Lung (tissue), 11 donors: ENCODE measurements at regions not wholly inside any gene's neighbourhood (a gene's known extent, or its start where the extent isn't known, plus 50 kb on each side); places are given as distances from the start of the nearest gene placed in this dataset.

ENCODE experiments used
- ATAC-seq: fragments of 200-7000 bp; cut with Tn5 transposase; one replicate; pipeline ENCODE4 v1.9.1; 2020; ENCODE audit warnings: moderate number of reproducible peaks; ENCODE audit not compliant: insufficient read depth, low FRiP score
- DNase-seq, 3 donors: peaks; one replicate each; pipeline ENCODE4 v3.0.0-alpha.2; 2013 to 2017
- H3K27ac ChIP-seq, 2 donors: one replicate each; pipeline ENCODE4 v1.5.1; 2013; ENCODE audit warnings: mild to moderate bottlenecking in 2 of 2, moderate library complexity in 2 of 2, control low read depth in 1 of 2, inconsistent platforms in 1 of 2, low read depth in 1 of 2, low read length in 1 of 2
- H3K27me3 ChIP-seq, 3 donors: one replicate each; pipeline ENCODE4 v1.5.1; 2013; ENCODE audit warnings: low read length in 2 of 3; ENCODE audit not compliant: control insufficient read depth in 3 of 3, insufficient read depth in 3 of 3
- H3K36me3 ChIP-seq, 4 donors: one replicate each; pipeline ENCODE4 v1.5.1; 2013; ENCODE audit warnings: low read length in 4 of 4, mild to moderate bottlenecking in 1 of 4, moderate library complexity in 1 of 4; ENCODE audit not compliant: control insufficient read depth in 4 of 4, insufficient read depth in 4 of 4
- H3K4me1 ChIP-seq, 5 donors: one replicate each; pipeline ENCODE4 v1.5.1; 2013; ENCODE audit warnings: low read length in 5 of 5, mild to moderate bottlenecking in 2 of 5, moderate library complexity in 1 of 5; ENCODE audit not compliant: control insufficient read depth in 5 of 5, insufficient read depth in 5 of 5
- H3K4me3 ChIP-seq: one replicate; pipeline ENCODE4 v1.5.1; 2013; ENCODE audit warnings: mild to moderate bottlenecking, control low read depth, moderate library complexity
- H3K9ac ChIP-seq, 2 donors: one replicate each; pipeline ENCODE4 v1.5.1; 2013; ENCODE audit warnings: low read length in 2 of 2, control low read depth in 1 of 2; ENCODE audit not compliant: insufficient read depth in 1 of 2
- H3K9me3 ChIP-seq, 4 donors: one replicate each; pipeline ENCODE4 v1.5.1; 2013; ENCODE audit warnings: low read length in 3 of 4, mild to moderate bottlenecking in 1 of 4, moderate library complexity in 1 of 4; ENCODE audit not compliant: control insufficient read depth in 4 of 4, insufficient read depth in 3 of 4
- CTCF ChIP-seq: IDR thresholded peaks from 2 replicates; pipeline ENCODE4 v1.5.1; 2012; ENCODE audit warnings: mild to moderate bottlenecking; ENCODE audit errors: control extremely low read depth, extremely low read depth
- WGBS, 2 donors: extraction: QIAGEN DNeasy Blood & Tissue Kit; methylation state at CpG; one replicate each; pipeline ENCODE4 v1.1.7; 2013; 5-methylcytosine and 5-hydroxymethylcytosine counted together
- donor health status: control.
- donor health status: control.
- donor health status: Bipolar disorder and iron deficiency.
- donor health status: healthy.
- donor health status: DM: yes; HTN: yes; CAD: no.

GRCh38 chr2:66814916-66815315, 380.0 kb downstream of the MEIS1 start:
- Histone ChIP-seq H3K36me3 (no peaks in the 10 kb centered on the region), H3K9me3 (peaks cover 0 to 3% (median under 1%) of the 10 kb centered on the region in 4 donors), H3K4me1 (no peaks in the 10 kb centered on the region), H3K27me3 (no peaks in the 10 kb centered on the region), H3K4me3 (no peak overlapping the region), H3K9ac (no peak overlapping the region), H3K27ac (no peak overlapping the region)
- no peak for TF ChIP-seq CTCF
- WGBS, 2 donors: 50 to 63% methylated on average over 1 of the region's 1 CpG
- ATAC-seq: no peak
- DNase-seq: no peak

DNA sequence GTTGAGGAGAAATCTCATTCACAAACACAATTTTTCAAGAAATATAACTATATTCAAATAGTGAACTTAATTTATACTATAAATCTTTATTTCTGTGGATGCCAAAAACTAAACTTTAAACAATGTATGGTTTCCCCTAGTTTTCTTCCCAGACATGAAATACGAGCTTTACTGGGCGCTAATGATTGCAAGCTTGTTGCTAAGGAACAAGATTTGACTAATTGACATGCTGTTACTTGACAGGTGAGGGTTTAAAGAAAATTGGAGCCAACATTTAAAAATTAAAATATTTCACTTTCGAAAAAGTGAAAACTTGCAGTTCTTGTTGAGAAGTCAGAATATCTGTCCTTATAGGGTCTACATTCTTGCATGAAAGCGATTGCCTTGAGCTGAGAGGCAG, 381.0 kb downstream of the MEIS1 start:
- Histone ChIP-seq H3K27me3 (no peaks in the 10 kb centered on the region), H3K9me3 (peaks cover 0 to 4% (median 2%) of the 10 kb centered on the region in 4 donors), H3K36me3 (no peaks in the 10 kb centered on the region), H3K4me1 (no peaks in the 10 kb centered on the region), H3K4me3 (no peak overlapping the region), H3K9ac (no peak overlapping the region), H3K27ac (no peak overlapping the region)
- DNase-seq: no peak
- TF ChIP-seq CTCF: no peak
- no peak for ATAC-seq
- 87 to 88% methylated on average over 4 of the region's 4 CpGs for WGBS, 2 donors

GRCh38 chr2:66821168-66821567, 386.2 kb downstream of the MEIS1 start:
- 82 to 89% methylated on average over 4 of the region's 4 CpGs for WGBS, 2 donors
- H3K9ac ChIP-seq: no peak overlapping the region
- H3K27me3 ChIP-seq: no peaks in the 10 kb centered on the region
- no peaks in the 10 kb centered on the region for H3K4me1 ChIP-seq
- H3K4me3 ChIP-seq: no peak overlapping the region
- H3K36me3 ChIP-seq: no peaks in the 10 kb centered on the region
- no peak overlapping the region for H3K27ac ChIP-seq
- DNase-seq: no peak
- peaks cover 0 to 4% (median 2%) of the 10 kb centered on the region in 4 donors for H3K9me3 ChIP-seq
- no peak for ATAC-seq
- TF ChIP-seq CTCF: no peak

GRCh38 chr2:66822186-66822585, 387.3 kb downstream of the MEIS1 start:
- Histone ChIP-seq H3K27me3 (no peaks in the 10 kb centered on the region), H3K9ac (no peak overlapping the region), H3K27ac (no peak overlapping the region), H3K4me3 (no peak overlapping the region), H3K9me3 (peaks cover 0 to 4% (median 2%) of the 10 kb centered on the region in 4 donors), H3K4me1 (no peaks in the 10 kb centered on the region), H3K36me3 (no peaks in the 10 kb centered on the region)
- WGBS, 2 donors: 85 to 87% methylated on average over 6 of the region's 6 CpGs
- ATAC-seq: no peak
- TF ChIP-seq CTCF: no peak
- DNase-seq: no peak
